Activated CD8-positive, alpha-beta T cell treated with anti-CD3 and anti-CD28 coated beads for 36 hours (primary cell): ENCODE measurements at regions not wholly inside any gene's neighbourhood (a gene's known extent, or its start where the extent isn't known, plus 50 kb on each side); places are given as distances from the start of the nearest gene placed in this dataset.

ENCODE experiments used
- ATAC-seq: fragments of 200-7000 bp; cut with Tn5 transposase; one replicate; pipeline ENCODE4 v1.10.0; 2021; ENCODE audit warnings: mild to moderate bottlenecking, moderate library complexity
- CTCF ChIA-PET: fragments of 350-600 bp; sonication (Branson Sonifier 250); formaldehyde crosslinking; loops from one replicate; lab custom pipeline; 2021; ENCODE audit warnings: antibody characterized with exemption; lab: Charles Lee
- POLR2A ChIA-PET: fragments of 350-600 bp; sonication (Branson Sonifier 250); formaldehyde crosslinking; loops from one replicate; lab custom pipeline; 2021; ENCODE audit warnings: antibody characterized with exemption; lab: Charles Lee
- DNase-seq: peaks from one replicate; pipeline ENCODE4 v3.0.0-alpha.2; 2020
- H3K27ac Mint-ChIP-seq: one replicate; pipeline ENCODE4 v1.8.0; 2021; ENCODE audit warnings: mild to moderate bottlenecking, mixed read lengths
- H3K27me3 Mint-ChIP-seq: one replicate; pipeline ENCODE4 v1.8.0; 2021; ENCODE audit warnings: mixed read lengths
- H3K36me3 Mint-ChIP-seq: one replicate; pipeline ENCODE4 v1.8.0; 2021; ENCODE audit warnings: low read depth, mixed read lengths
- H3K4me1 Mint-ChIP-seq: one replicate; pipeline ENCODE4 v1.8.0; 2021; ENCODE audit warnings: low read depth, mixed read lengths
- H3K4me3 Mint-ChIP-seq: one replicate; pipeline ENCODE4 v1.8.0; 2021; ENCODE audit warnings: mild to moderate bottlenecking, moderate library complexity, mixed read lengths
- H3K9me3 Mint-ChIP-seq: one replicate; pipeline ENCODE4 v1.8.0; 2021; ENCODE audit warnings: mixed read lengths
- CTCF ChIP-seq: fragments of 200-600 bp; IDR thresholded peaks from one replicate; pipeline ENCODE4 v1.8.0; 2022; ENCODE audit warnings: antibody characterized with exemption, mild to moderate bottlenecking
- intact Hi-C: fragments of 100-400 bp; cut with micrococcal nuclease; formaldehyde crosslinking; loops from one replicate; pipeline ENCODE4 v1.10.0; 2022

DNA sequence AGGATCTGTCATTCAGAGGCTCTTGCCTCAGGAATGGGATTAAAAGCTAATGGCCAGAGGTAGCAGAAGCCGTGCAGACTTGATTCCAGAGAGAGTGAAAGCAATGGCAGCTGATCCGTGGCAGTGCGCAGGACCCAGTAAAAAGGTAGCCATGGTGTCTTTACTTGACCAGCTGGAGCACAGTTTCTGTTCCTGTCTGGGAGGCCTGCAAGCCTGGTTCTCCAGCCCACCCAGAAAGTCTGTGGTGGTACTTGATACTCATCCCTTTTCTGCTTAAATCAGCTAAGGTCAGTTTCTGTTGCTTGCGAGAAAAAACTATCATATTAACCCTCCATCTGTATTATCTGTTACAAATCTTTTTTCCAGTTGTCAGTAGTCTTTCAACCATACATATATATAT is 86.7 kb downstream of the RPS6KA4 start:
- no peaks in the 10 kb centered on the region for H3K36me3 Mint-ChIP-seq
- H3K4me1 Mint-ChIP-seq = peaks cover 9% of the 10 kb centered on the region
- no peaks in the 10 kb centered on the region for H3K9me3 Mint-ChIP-seq
- ChIA-PET CTCF (interaction anchor here (1.3 kb wide), 1 partner anchor 29 kb away, joined by 3 read pairs; no protein-coding TSS in a partner anchor), POLR2A (no interaction called here)
- no peak overlapping the region for H3K27ac Mint-ChIP-seq
- no peak for DNase-seq
- intact Hi-C loops = loop anchor here (5.0 kb wide), 1 partner anchor 202 kb away; no protein-coding TSS in a partner anchor
- H3K27me3 Mint-ChIP-seq = peaks cover 9% of the 10 kb centered on the region
- no peak for ATAC-seq
- H3K4me3 Mint-ChIP-seq = no peak overlapping the region
- TF ChIP-seq CTCF = no peak

- Mint-ChIP-seq H3K27me3 (peaks cover 7% of the 10 kb centered on the region), H3K9me3 (no peaks in the 10 kb centered on the region), H3K4me1 (peaks cover 9% of the 10 kb centered on the region), H3K4me3 (no peak overlapping the region), H3K36me3 (no peaks in the 10 kb centered on the region), H3K27ac (no peak overlapping the region)
- ATAC-seq = no peak
- intact Hi-C loops = loop anchor here (5.0 kb wide), 1 partner anchor 199 kb away; no protein-coding TSS in a partner anchor
- POLR2A ChIA-PET = no interaction called here
- CTCF ChIA-PET = interaction anchor here (1.0 to 3.5 kb wide), 34 partner anchors 10 to 294 kb away, joined by 3 to 45 read pairs (median 8); no protein-coding TSS in a partner anchor
- DNase-seq = no peak
- no peak for TF ChIP-seq CTCF
These were observed 89.1 kb downstream of the RPS6KA4 start for GRCh38 chr11:64447831-64448598.

DNA sequence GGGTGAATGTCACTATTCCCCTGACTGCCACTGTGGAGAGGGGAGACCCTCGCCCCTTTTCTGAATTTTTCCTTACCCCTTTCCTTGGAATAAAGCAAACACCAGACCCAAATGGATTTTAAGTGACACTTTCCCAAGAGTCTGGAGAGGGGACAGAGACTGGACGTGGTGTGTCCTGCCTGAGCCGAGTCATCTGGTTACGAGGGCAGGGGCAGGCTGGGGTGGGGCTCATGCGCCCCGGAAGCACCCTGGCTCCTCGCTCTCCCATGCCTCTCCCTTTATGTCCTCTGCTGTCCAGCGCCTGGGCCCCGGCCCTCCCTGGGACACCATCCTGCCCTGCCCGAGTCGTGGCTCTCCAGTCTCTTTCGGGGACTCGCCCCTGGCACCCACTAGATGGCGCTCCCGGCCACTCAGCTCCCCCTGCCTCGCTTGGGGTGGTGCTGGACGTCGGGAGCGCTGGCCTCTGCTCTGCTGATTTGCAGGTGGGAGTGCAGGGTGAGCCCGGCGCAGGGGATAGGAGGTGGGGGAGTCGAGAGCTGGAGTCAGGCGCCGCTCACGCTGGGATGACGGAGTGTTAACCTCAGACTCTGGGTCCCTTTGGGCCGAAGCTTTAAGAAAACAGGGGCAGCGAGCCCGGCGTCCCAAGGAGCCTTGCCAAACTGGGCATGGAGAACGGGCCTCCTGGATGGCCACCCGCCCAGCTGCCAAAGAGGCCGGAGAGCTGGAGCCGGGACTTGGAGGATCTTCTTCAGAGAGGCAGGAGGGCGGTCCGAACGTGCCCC is 89.8 kb downstream of the RPS6KA4 start:
- peak overlapping the region; percentile 61 for H3K4me3 Mint-ChIP-seq
- intact Hi-C loops = loop anchor here (5.0 kb wide), 1 partner anchor 199 kb away; no protein-coding TSS in a partner anchor
- H3K4me1 Mint-ChIP-seq = peaks cover 9% of the 10 kb centered on the region
- H3K9me3 Mint-ChIP-seq = no peaks in the 10 kb centered on the region
- ChIA-PET POLR2A (interaction anchor here (1.0 kb wide), 1 partner anchor 10 kb away, joined by 4 read pairs; no protein-coding TSS in a partner anchor), CTCF (interaction anchor here (0.7 to 3.5 kb wide), 73 partner anchors 9 to 435 kb away, joined by 3 to 45 read pairs (median 5); partner anchors contain the start of genes PLCB3, PRDX5 and TRMT112)
- H3K36me3 Mint-ChIP-seq = no peaks in the 10 kb centered on the region
- peaks cover 7% of the 10 kb centered on the region for H3K27me3 Mint-ChIP-seq
- peak; percentile 82 for DNase-seq
- peak; percentile 81 for TF ChIP-seq CTCF
- peak; percentile 80 for ATAC-seq
- H3K27ac Mint-ChIP-seq = no peak overlapping the region

- TF ChIP-seq CTCF = peak; percentile 51
- ChIA-PET CTCF (interaction anchor here (0.6 to 3.5 kb wide), 77 partner anchors 9 to 436 kb away, joined by 3 to 45 read pairs (median 5); partner anchors contain the start of genes PLCB3, PRDX5 and TRMT112), POLR2A (interaction anchor here (1.0 kb wide), 1 partner anchor 9 kb away, joined by 4 read pairs; no protein-coding TSS in a partner anchor)
- ATAC-seq = peak; percentile 96
- H3K9me3 Mint-ChIP-seq = no peaks in the 10 kb centered on the region
- H3K4me1 Mint-ChIP-seq = peaks cover 9% of the 10 kb centered on the region
- no peak overlapping the region for H3K27ac Mint-ChIP-seq
- peak; percentile 87 for DNase-seq
- intact Hi-C loops = loop anchor here (5.0 kb wide), 1 partner anchor 198 kb away; no protein-coding TSS in a partner anchor
- no peaks in the 10 kb centered on the region for H3K36me3 Mint-ChIP-seq
- H3K4me3 Mint-ChIP-seq = peak overlapping the region; percentile 61
- H3K27me3 Mint-ChIP-seq = peaks cover 7% of the 10 kb centered on the region
These were observed 90.6 kb downstream of the RPS6KA4 start for GRCh38 chr11:64449381-64450167.
